Rectal smooth muscle tissue (tissue), 1 donor: ENCODE measurements at regions not wholly inside any gene's neighbourhood (a gene's known extent, or its start where the extent isn't known, plus 50 kb on each side); places are given as distances from the start of the nearest gene placed in this dataset.

Experiments used
- H3K27ac ChIP-seq: one replicate; pipeline ENCODE4 v1.7.0; 2013; ENCODE audit warnings: low read depth, low read length, inconsistent platforms
- H3K27me3 ChIP-seq: one replicate; pipeline ENCODE4 v1.7.0; 2013; ENCODE audit warnings: low read length; ENCODE audit not compliant: control insufficient read depth, insufficient read depth
- H3K36me3 ChIP-seq: one replicate; pipeline ENCODE4 v1.7.0; 2013; ENCODE audit warnings: low read length; ENCODE audit not compliant: control insufficient read depth, insufficient read depth
- H3K4me1 ChIP-seq: one replicate; pipeline ENCODE4 v1.7.0; 2013; ENCODE audit warnings: low read length; ENCODE audit not compliant: control insufficient read depth, insufficient read depth
- H3K4me3 ChIP-seq: one replicate; pipeline ENCODE4 v1.7.0; 2013; ENCODE audit warnings: low read length
- H3K9ac ChIP-seq: one replicate; pipeline ENCODE4 v1.7.0; 2013; ENCODE audit warnings: low read length

GRCh38 chr1:222163895-222164294, 384.0 kb downstream of the HHIPL2 start:
- H3K27me3 ChIP-seq: no peaks in the 10 kb centered on the region
- no peak overlapping the region for H3K9ac ChIP-seq
- no peak overlapping the region for H3K4me3 ChIP-seq
- no peaks in the 10 kb centered on the region for H3K36me3 ChIP-seq
- H3K27ac ChIP-seq: no peak overlapping the region
- no peaks in the 10 kb centered on the region for H3K4me1 ChIP-seq

GRCh38 chr1:222161676-222162075, 386.2 kb downstream of the HHIPL2 start:
- no peaks in the 10 kb centered on the region for H3K27me3 ChIP-seq
- H3K4me1 ChIP-seq: no peaks in the 10 kb centered on the region
- no peak overlapping the region for H3K27ac ChIP-seq
- no peak overlapping the region for H3K4me3 ChIP-seq
- no peaks in the 10 kb centered on the region for H3K36me3 ChIP-seq
- H3K9ac ChIP-seq: no peak overlapping the region

- H3K4me1 ChIP-seq: no peaks in the 10 kb centered on the region
- H3K9ac ChIP-seq: no peak overlapping the region
- H3K36me3 ChIP-seq: no peaks in the 10 kb centered on the region
- H3K27ac ChIP-seq: no peak overlapping the region
- H3K27me3 ChIP-seq: no peaks in the 10 kb centered on the region
- H3K4me3 ChIP-seq: no peak overlapping the region
Measured at GRCh38 chr1:222157612-222158011, 390.3 kb downstream of the HHIPL2 start.

- H3K4me3 ChIP-seq: no peak overlapping the region
- no peaks in the 10 kb centered on the region for H3K36me3 ChIP-seq
- H3K27me3 ChIP-seq: no peaks in the 10 kb centered on the region
- H3K27ac ChIP-seq: no peak overlapping the region
- no peak overlapping the region for H3K9ac ChIP-seq
- H3K4me1 ChIP-seq: no peaks in the 10 kb centered on the region
Measured at GRCh38 chr1:222140206-222140605, 398.3 kb upstream of the DUSP10 start.

GRCh38 chr1:222138095-222138494, 396.2 kb upstream of the DUSP10 start:
- Histone ChIP-seq H3K27ac (no peak overlapping the region), H3K36me3 (no peaks in the 10 kb centered on the region), H3K27me3 (no peaks in the 10 kb centered on the region), H3K9ac (no peak overlapping the region), H3K4me3 (no peak overlapping the region), H3K4me1 (no peaks in the 10 kb centered on the region)

- no peaks in the 10 kb centered on the region for H3K4me1 ChIP-seq
- no peak overlapping the region for H3K27ac ChIP-seq
- no peaks in the 10 kb centered on the region for H3K27me3 ChIP-seq
- no peak overlapping the region for H3K4me3 ChIP-seq
- H3K36me3 ChIP-seq: no peaks in the 10 kb centered on the region
- H3K9ac ChIP-seq: no peak overlapping the region
Measured at GRCh38 chr1:222136869-222137268, 395.0 kb upstream of the DUSP10 start.

- Histone ChIP-seq H3K27ac (no peak overlapping the region), H3K9ac (no peak overlapping the region), H3K27me3 (no peaks in the 10 kb centered on the region), H3K36me3 (no peaks in the 10 kb centered on the region), H3K4me1 (no peaks in the 10 kb centered on the region), H3K4me3 (no peak overlapping the region)
Measured at GRCh38 chr1:222129041-222129440, 387.2 kb upstream of the DUSP10 start.

- no peaks in the 10 kb centered on the region for H3K36me3 ChIP-seq
- no peak overlapping the region for H3K4me3 ChIP-seq
- H3K27ac ChIP-seq: no peak overlapping the region
- H3K27me3 ChIP-seq: no peaks in the 10 kb centered on the region
- no peaks in the 10 kb centered on the region for H3K4me1 ChIP-seq
- H3K9ac ChIP-seq: no peak overlapping the region
Measured at GRCh38 chr1:222127526-222128152, 385.8 kb upstream of the DUSP10 start.

- Histone ChIP-seq H3K9ac (no peak overlapping the region), H3K27me3 (no peaks in the 10 kb centered on the region), H3K36me3 (no peaks in the 10 kb centered on the region), H3K4me1 (no peaks in the 10 kb centered on the region), H3K27ac (no peak overlapping the region), H3K4me3 (no peak overlapping the region)
Measured at GRCh38 chr1:222127096-222127495, 385.2 kb upstream of the DUSP10 start.

GRCh38 chr1:222126052-222126451, 384.2 kb upstream of the DUSP10 start:
- Histone ChIP-seq H3K4me3 (no peak overlapping the region), H3K27me3 (no peaks in the 10 kb centered on the region), H3K4me1 (no peaks in the 10 kb centered on the region), H3K27ac (no peak overlapping the region), H3K9ac (no peak overlapping the region), H3K36me3 (no peaks in the 10 kb centered on the region)

- Histone ChIP-seq H3K9ac (no peak overlapping the region), H3K27me3 (no peaks in the 10 kb centered on the region), H3K4me1 (no peaks in the 10 kb centered on the region), H3K4me3 (no peak overlapping the region), H3K27ac (no peak overlapping the region), H3K36me3 (no peaks in the 10 kb centered on the region)
Measured at GRCh38 chr1:222124602-222125001, 382.7 kb upstream of the DUSP10 start.

- Histone ChIP-seq H3K4me1 (no peaks in the 10 kb centered on the region), H3K27me3 (no peaks in the 10 kb centered on the region), H3K36me3 (no peaks in the 10 kb centered on the region), H3K4me3 (no peak overlapping the region), H3K27ac (no peak overlapping the region), H3K9ac (no peak overlapping the region)
Measured at GRCh38 chr1:222123111-222123510, 381.2 kb upstream of the DUSP10 start.

GRCh38 chr1:222117809-222118208, 375.9 kb upstream of the DUSP10 start:
- H3K9ac ChIP-seq: no peak overlapping the region
- H3K27ac ChIP-seq: no peak overlapping the region
- no peaks in the 10 kb centered on the region for H3K4me1 ChIP-seq
- no peaks in the 10 kb centered on the region for H3K27me3 ChIP-seq
- no peak overlapping the region for H3K4me3 ChIP-seq
- H3K36me3 ChIP-seq: no peaks in the 10 kb centered on the region
